Mesendoderm (in vitro differentiated cells): ENCODE measurements at regions not wholly inside any gene's neighbourhood (a gene's known extent, or its start where the extent isn't known, plus 50 kb on each side); places are given as distances from the start of the nearest gene placed in this dataset.

Experiments used
- DNase-seq: peaks from one replicate; pipeline ENCODE4 v3.0.0; 2013
- H2AK5ac ChIP-seq: 2 replicates; pipeline ENCODE4 v1.6.1; 2013; ENCODE audit warnings: low read length, inconsistent platforms
- H2BK120ac ChIP-seq: 2 replicates; pipeline ENCODE4 v1.6.1; 2013; ENCODE audit warnings: low read depth, mild to moderate bottlenecking, low read length, moderate library complexity, mixed read lengths
- H2BK15ac ChIP-seq: replicated peaks from 2 replicates; pipeline ENCODE4 v1.6.1; 2013; ENCODE audit warnings: low read depth, mild to moderate bottlenecking, moderate library complexity
- H2BK5ac ChIP-seq: 2 replicates; pipeline ENCODE4 v1.6.1; 2013; ENCODE audit warnings: low read length, inconsistent platforms
- H3K18ac ChIP-seq: 2 replicates; pipeline ENCODE4 v1.6.1; 2013; ENCODE audit warnings: mild to moderate bottlenecking, low read length, mixed read lengths
- H3K23ac ChIP-seq: one replicate; pipeline ENCODE4 v1.6.1; 2013; ENCODE audit warnings: low read length
- H3K27ac ChIP-seq: 2 replicates; pipeline ENCODE4 v1.5.1; 2013; ENCODE audit warnings: low read depth, mild to moderate bottlenecking, inconsistent platforms, low read length, moderate library complexity
- H3K27me3 ChIP-seq: 2 replicates; pipeline ENCODE4 v1.6.1; 2013; ENCODE audit warnings: low read length, control low read depth, mild to moderate bottlenecking, inconsistent platforms; ENCODE audit not compliant: insufficient read depth, poor library complexity
- H3K36me3 ChIP-seq: 2 replicates; pipeline ENCODE4 v1.6.1; 2013; ENCODE audit warnings: low read length, inconsistent platforms; ENCODE audit not compliant: control insufficient read depth, insufficient read depth
- H3K4ac ChIP-seq: one replicate; pipeline ENCODE4 v1.6.1; 2013; ENCODE audit warnings: low read depth, mild to moderate bottlenecking, low read length, moderate library complexity
- H3K4me1 ChIP-seq: 2 replicates; pipeline ENCODE4 v1.6.1; 2013; ENCODE audit warnings: low read depth, low read length, inconsistent platforms; ENCODE audit not compliant: control insufficient read depth
- H3K4me2 ChIP-seq: 2 replicates; pipeline ENCODE4 v1.6.1; 2013; ENCODE audit warnings: low read length
- H3K4me3 ChIP-seq: 2 replicates; pipeline ENCODE4 v1.5.1; 2013; ENCODE audit warnings: mild to moderate bottlenecking, low read length
- H3K56ac ChIP-seq: one replicate; pipeline ENCODE4 v1.6.1; 2013; ENCODE audit warnings: low read length
- H3K79me1 ChIP-seq: 2 replicates; pipeline ENCODE4 v1.6.1; 2013; ENCODE audit warnings: low read length, inconsistent platforms
- H3K79me2 ChIP-seq: 2 replicates; pipeline ENCODE4 v1.6.1; 2013; ENCODE audit warnings: mild to moderate bottlenecking, low read length; ENCODE audit not compliant: control insufficient read depth, insufficient read depth
- H3K9ac ChIP-seq: 2 replicates; pipeline ENCODE4 v1.6.1; 2013; ENCODE audit warnings: low read length, inconsistent platforms
- H4K5ac ChIP-seq: one replicate; pipeline ENCODE4 v1.6.1; 2013; ENCODE audit warnings: low read length
- H4K8ac ChIP-seq: one replicate; pipeline ENCODE4 v1.6.1; 2013; ENCODE audit warnings: low read depth, mild to moderate bottlenecking, control low read depth, low read length, moderate library complexity
- WGBS: extraction: QIAGEN DNeasy Blood & Tissue Kit; methylation state at CpG from one replicate; pipeline ENCODE4 v1.1.7; 2013; ENCODE audit warnings: low lambda C conversion rate, missing lambda C conversion rate; ENCODE audit not compliant: insufficient coverage; ENCODE audit errors: extremely low coverage; 5-methylcytosine and 5-hydroxymethylcytosine counted together

DNA sequence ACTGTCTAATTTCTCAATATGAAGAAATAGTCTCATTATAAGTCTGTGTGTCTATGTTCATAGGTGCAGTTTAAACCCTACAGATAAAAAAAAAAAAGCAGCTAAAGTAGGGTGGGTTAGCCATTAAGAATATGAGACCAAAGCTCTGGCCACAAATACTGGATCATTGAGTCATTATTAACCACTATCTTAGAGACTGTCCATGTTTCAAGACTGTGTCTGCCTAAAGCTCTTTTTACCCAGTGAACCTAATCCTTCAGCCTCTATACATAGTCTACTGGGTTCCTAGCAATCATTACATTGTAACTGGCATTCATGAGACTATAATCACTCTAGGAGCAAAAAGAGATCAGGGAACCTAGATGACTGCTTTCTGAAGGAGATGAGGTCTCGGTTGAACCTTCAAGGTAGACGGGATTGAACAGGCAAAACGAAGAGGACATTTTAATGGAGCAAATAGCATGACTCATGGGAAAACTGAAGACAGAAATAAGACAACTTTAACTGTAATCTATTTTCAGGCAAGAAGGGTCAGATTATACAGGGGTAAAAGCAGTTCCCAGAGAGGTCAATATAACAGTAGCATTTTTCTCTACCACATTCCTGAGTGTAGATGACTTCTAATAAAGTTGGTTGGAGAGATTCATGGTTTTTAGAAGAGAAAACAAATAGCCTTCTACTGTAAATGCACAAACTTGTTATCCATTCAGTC lies 64.0 kb upstream of the FIBIN start:
- Histone ChIP-seq H3K79me2 (no peaks in the 10 kb centered on the region), H2AK5ac (no peak overlapping the region), H3K4me2 (no peak overlapping the region), H3K27me3 (no peaks in the 10 kb centered on the region), H3K9ac (no peak overlapping the region), H3K36me3 (no peaks in the 10 kb centered on the region), H3K4me3 (no peak overlapping the region), H3K56ac (no peak overlapping the region), H3K27ac (no peak overlapping the region), H2BK120ac (no peak overlapping the region), H3K79me1 (no peaks in the 10 kb centered on the region), H2BK5ac (no peak overlapping the region), H4K8ac (no peak overlapping the region), H2BK15ac (no peak overlapping the region), H3K4ac (no peak overlapping the region), H3K4me1 (no peaks in the 10 kb centered on the region), H3K23ac (no peak overlapping the region), H3K18ac (no peak overlapping the region), H4K5ac (no peak overlapping the region)
- no peak for DNase-seq
- no CpG with 5 or more reads among the region's 3 CpGs for WGBS

DNA sequence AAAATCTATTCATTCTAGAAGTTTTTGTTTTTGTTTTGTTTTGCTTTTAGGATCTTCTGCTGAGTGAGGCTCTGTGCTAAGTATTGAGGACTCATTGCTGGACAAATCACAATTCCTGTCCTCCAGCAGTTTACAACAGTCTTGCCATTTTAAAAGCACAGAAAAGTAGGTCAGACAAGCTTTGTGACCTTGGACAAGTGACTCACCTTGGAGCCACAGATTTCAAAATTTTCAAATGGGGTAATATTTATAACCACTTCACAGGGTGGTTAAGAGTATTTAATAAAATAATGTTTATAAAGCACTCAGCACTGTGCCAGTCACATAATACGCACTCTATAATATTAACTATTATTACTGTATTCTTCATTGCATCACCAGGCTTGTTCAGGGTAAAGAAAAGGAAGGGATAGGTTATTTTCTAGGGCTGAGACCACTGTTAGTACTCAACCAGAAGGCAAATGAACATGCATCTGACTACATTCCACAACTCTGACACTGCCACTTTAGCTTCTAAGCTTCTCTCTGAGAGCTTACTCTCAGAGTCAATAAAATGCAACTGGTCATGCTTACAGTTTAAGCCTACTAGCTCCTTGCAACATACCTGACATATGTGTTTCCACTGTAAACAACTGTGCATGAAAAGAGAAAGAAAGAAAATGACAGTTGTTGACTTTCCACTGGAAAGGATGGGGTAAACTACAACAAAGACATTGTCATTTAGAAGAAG lies 63.2 kb upstream of the FIBIN start:
- Histone ChIP-seq H3K27ac (no peak overlapping the region), H3K23ac (no peak overlapping the region), H3K79me2 (no peaks in the 10 kb centered on the region), H2BK15ac (no peak overlapping the region), H3K9ac (no peak overlapping the region), H3K18ac (no peak overlapping the region), H3K4me3 (no peak overlapping the region), H2AK5ac (no peak overlapping the region), H3K4me2 (no peak overlapping the region), H3K27me3 (no peaks in the 10 kb centered on the region), H3K4ac (no peak overlapping the region), H2BK120ac (no peak overlapping the region), H3K36me3 (no peaks in the 10 kb centered on the region), H4K5ac (no peak overlapping the region), H3K56ac (no peak overlapping the region), H3K4me1 (no peaks in the 10 kb centered on the region), H2BK5ac (no peak overlapping the region), H4K8ac (no peak overlapping the region), H3K79me1 (no peaks in the 10 kb centered on the region)
- whole genome bisulfite sequencing, result no CpG with 5 or more reads among the region's 1 CpG
- DNase-seq, result no peak

DNA sequence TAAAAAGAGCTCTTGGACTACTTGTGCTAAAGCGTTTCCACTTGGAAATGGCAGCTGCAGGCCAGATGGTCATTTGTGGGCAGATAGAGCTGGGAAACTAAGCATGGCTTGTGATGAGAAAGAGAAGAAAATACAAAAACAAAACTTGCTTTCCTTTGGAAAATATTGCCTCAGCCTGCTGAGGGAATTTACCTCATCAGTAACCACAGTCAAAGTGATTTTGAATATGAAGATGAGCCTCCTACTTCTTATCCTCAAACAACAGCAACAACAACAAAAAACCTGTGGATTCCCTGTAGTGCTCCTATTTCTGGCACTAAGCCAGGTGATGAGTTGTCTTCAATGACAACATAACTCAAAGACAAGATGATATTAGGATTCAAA lies 62.7 kb upstream of the FIBIN start:
- Histone ChIP-seq H4K8ac (no peak overlapping the region), H3K27me3 (no peaks in the 10 kb centered on the region), H3K56ac (no peak overlapping the region), H3K4me1 (no peaks in the 10 kb centered on the region), H3K4me2 (no peak overlapping the region), H3K79me1 (no peaks in the 10 kb centered on the region), H3K79me2 (no peaks in the 10 kb centered on the region), H2BK15ac (no peak overlapping the region), H2BK120ac (no peak overlapping the region), H2AK5ac (no peak overlapping the region), H3K4me3 (no peak overlapping the region), H3K23ac (no peak overlapping the region), H3K4ac (no peak overlapping the region), H2BK5ac (no peak overlapping the region), H3K9ac (no peak overlapping the region), H4K5ac (no peak overlapping the region), H3K18ac (no peak overlapping the region), H3K27ac (no peak overlapping the region), H3K36me3 (no peaks in the 10 kb centered on the region)
- no CpG with 5 or more reads among the region's 1 CpG for WGBS
- no peak for DNase-seq

DNA sequence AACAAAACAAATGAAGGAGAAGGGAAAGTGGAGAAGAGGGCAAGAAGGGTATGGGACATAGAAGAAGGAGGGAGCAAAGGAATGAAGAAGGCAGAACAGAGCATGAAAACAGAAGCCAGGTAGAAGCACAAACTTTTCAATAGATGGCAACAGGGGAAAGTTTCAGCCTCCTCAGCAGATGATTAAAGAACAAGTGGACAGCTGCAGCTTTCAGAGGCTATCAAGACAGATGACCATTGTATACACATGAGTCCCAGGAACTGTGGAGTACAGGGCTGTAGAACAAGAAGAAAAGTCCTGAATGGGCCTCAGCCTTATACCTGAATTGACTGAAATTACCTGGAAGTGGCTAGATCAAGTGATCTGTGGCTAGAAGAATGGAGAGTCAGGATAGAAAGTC lies 62.0 kb upstream of the FIBIN start:
- no peak overlapping the region for H3K56ac ChIP-seq
- H4K8ac ChIP-seq, result no peak overlapping the region
- no peak for DNase-seq
- H3K79me2 ChIP-seq, result no peaks in the 10 kb centered on the region
- H3K27ac ChIP-seq, result no peak overlapping the region
- H3K9ac ChIP-seq, result no peak overlapping the region
- no peak overlapping the region for H2BK120ac ChIP-seq
- H3K4ac ChIP-seq, result no peak overlapping the region
- no peak overlapping the region for H3K4me2 ChIP-seq
- H2BK15ac ChIP-seq, result no peak overlapping the region
- H4K5ac ChIP-seq, result no peak overlapping the region
- H3K4me1 ChIP-seq, result no peaks in the 10 kb centered on the region
- no peaks in the 10 kb centered on the region for H3K27me3 ChIP-seq
- no peak overlapping the region for H3K23ac ChIP-seq
- no peak overlapping the region for H2AK5ac ChIP-seq
- H2BK5ac ChIP-seq, result no peak overlapping the region
- no peaks in the 10 kb centered on the region for H3K79me1 ChIP-seq
- H3K4me3 ChIP-seq, result no peak overlapping the region
- no peak overlapping the region for H3K18ac ChIP-seq
- no peaks in the 10 kb centered on the region for H3K36me3 ChIP-seq

DNA sequence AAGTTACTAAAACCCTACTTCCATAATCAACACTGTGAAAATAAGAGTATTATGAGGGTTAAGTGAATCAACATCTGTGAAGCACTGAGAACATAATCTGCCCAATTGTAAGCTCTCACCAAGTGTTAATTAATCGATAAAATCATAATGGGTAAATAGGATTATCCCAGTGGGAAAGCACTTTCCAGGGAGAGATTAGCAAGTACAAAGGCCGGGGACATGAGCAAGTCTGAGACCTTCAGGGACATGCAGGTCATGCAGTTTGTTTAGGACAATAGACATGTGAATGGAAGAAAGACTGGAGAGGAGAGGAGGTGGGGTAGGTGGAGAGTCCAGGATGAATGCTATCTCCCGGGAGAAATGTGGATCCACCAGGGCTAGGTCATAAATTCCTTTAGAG lies 57.8 kb upstream of the FIBIN start:
- H2BK5ac ChIP-seq, result no peak overlapping the region
- no peak overlapping the region for H3K27ac ChIP-seq
- no peak overlapping the region for H3K18ac ChIP-seq
- H3K23ac ChIP-seq, result no peak overlapping the region
- H3K4me2 ChIP-seq, result no peak overlapping the region
- no peak overlapping the region for H3K56ac ChIP-seq
- no peaks in the 10 kb centered on the region for H3K79me1 ChIP-seq
- H3K4me3 ChIP-seq, result no peak overlapping the region
- H2BK120ac ChIP-seq, result no peak overlapping the region
- no CpG with 5 or more reads among the region's 3 CpGs for WGBS
- H3K4ac ChIP-seq, result no peak overlapping the region
- H3K79me2 ChIP-seq, result no peaks in the 10 kb centered on the region
- H3K27me3 ChIP-seq, result peaks cover 4% of the 10 kb centered on the region
- H3K36me3 ChIP-seq, result no peaks in the 10 kb centered on the region
- H2BK15ac ChIP-seq, result no peak overlapping the region
- no peak overlapping the region for H4K8ac ChIP-seq
- no peak overlapping the region for H2AK5ac ChIP-seq
- no peaks in the 10 kb centered on the region for H3K4me1 ChIP-seq
- H4K5ac ChIP-seq, result no peak overlapping the region
- peak; percentile 89 for DNase-seq
- no peak overlapping the region for H3K9ac ChIP-seq

DNA sequence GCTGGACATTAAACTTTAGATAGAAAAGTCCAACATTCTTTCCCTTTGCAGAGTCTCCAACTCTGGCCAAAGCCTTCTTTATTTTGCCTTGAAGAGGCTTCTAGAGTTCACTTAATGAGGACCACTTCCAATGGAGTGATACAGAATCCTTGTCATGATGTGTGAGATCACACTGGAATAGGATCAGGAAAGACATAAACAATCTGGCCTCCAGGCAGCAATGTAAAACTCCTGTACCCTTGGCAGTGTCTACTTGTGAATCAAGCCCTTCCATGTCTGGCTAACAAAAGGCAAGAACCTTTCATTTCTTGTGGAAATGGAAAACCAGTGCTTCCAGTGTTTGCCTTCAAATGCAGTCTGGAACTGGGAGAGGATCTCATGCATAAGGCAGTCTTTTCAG lies 56.5 kb upstream of the FIBIN start:
- no peak overlapping the region for H3K23ac ChIP-seq
- no peak overlapping the region for H3K4me2 ChIP-seq
- no peaks in the 10 kb centered on the region for H3K79me2 ChIP-seq
- H3K4me3 ChIP-seq, result no peak overlapping the region
- H4K8ac ChIP-seq, result no peak overlapping the region
- H3K79me1 ChIP-seq, result no peaks in the 10 kb centered on the region
- H2AK5ac ChIP-seq, result no peak overlapping the region
- H3K4ac ChIP-seq, result no peak overlapping the region
- no peak overlapping the region for H2BK120ac ChIP-seq
- H2BK15ac ChIP-seq, result no peak overlapping the region
- H3K18ac ChIP-seq, result no peak overlapping the region
- no peak overlapping the region for H4K5ac ChIP-seq
- DNase-seq, result no peak
- no peaks in the 10 kb centered on the region for H3K36me3 ChIP-seq
- no peak overlapping the region for H3K56ac ChIP-seq
- peaks cover 4% of the 10 kb centered on the region for H3K27me3 ChIP-seq
- no peak overlapping the region for H2BK5ac ChIP-seq
- no peaks in the 10 kb centered on the region for H3K4me1 ChIP-seq
- H3K27ac ChIP-seq, result no peak overlapping the region
- H3K9ac ChIP-seq, result no peak overlapping the region
